Peyer's patch (tissue), 4 donors: ENCODE measurements at regions not wholly inside any gene's neighbourhood (a gene's known extent, or its start where the extent isn't known, plus 50 kb on each side); places are given as distances from the start of the nearest gene placed in this dataset.

Experiments used
- DNase-seq, 3 donors: peaks; one replicate each; pipeline ENCODE4 v3.0.0-alpha.2; 2017 to 2019
- H3K27ac ChIP-seq, 4 donors: fragments of 200-600 bp; sonication (generic); one replicate each; pipeline ENCODE4 v1.5.1; 2016 to 2019
- H3K27me3 ChIP-seq, 2 donors: fragments of 200-600 bp; sonication (generic); one replicate each; pipeline ENCODE4 v1.5.1; 2019
- H3K36me3 ChIP-seq, 3 donors: fragments of 200-600 bp; sonication (generic); one replicate each; pipeline ENCODE4 v1.5.1; 2016 to 2019
- H3K4me1 ChIP-seq, 4 donors: fragments of 200-600 bp; sonication (generic); one replicate each; pipeline ENCODE4 v1.5.1; 2016 to 2019
- H3K4me3 ChIP-seq, 4 donors: fragments of 200-600 bp; sonication (generic); 1 replicate in 3 of 4; 2 replicates in 1 of 4; pipeline ENCODE4 v1.5.1; 2016 to 2019; ENCODE audit warnings: mild to moderate bottlenecking in 1 of 4
- H3K9me3 ChIP-seq, 4 donors: fragments of 200-600 bp; sonication (generic); one replicate each; pipeline ENCODE4 v1.5.1; 2016 to 2019; ENCODE audit warnings: mild to moderate bottlenecking in 1 of 4
- POLR2A ChIP-seq, 2 donors: fragments of 450-650 bp; IDR thresholded peaks; one replicate each; pipeline ENCODE4 v1.5.1; 2017; ENCODE audit warnings: antibody characterized with exemption in 2 of 2, mild to moderate bottlenecking in 2 of 2, moderate library complexity in 2 of 2
- TF ChIP-seq, protein P1 (sequence below), 6 experiments: fragments of 450-650 bp in 4 of 6; fragments of 200-600 bp in 2 of 6; sonication (generic) in 1 of 6; IDR thresholded peaks; one replicate each; pipeline ENCODE4 v1.5.1; 2017 to 2019; ENCODE audit warnings: antibody characterized with exemption in 6 of 6, mild to moderate bottlenecking in 3 of 6, moderate library complexity in 1 of 6

GRCh38 chr1:187641907-187642306 is 813.2 kb downstream of the PLA2G4A start:
- Histone ChIP-seq H3K36me3 (no peaks in the 10 kb centered on the region), H3K4me3 (no peak overlapping the region), H3K4me1 (no peaks in the 10 kb centered on the region), H3K9me3 (no peaks in the 10 kb centered on the region), H3K27ac (no peak overlapping the region), H3K27me3 (no peaks in the 10 kb centered on the region)
- TF ChIP-seq, protein P1, sequence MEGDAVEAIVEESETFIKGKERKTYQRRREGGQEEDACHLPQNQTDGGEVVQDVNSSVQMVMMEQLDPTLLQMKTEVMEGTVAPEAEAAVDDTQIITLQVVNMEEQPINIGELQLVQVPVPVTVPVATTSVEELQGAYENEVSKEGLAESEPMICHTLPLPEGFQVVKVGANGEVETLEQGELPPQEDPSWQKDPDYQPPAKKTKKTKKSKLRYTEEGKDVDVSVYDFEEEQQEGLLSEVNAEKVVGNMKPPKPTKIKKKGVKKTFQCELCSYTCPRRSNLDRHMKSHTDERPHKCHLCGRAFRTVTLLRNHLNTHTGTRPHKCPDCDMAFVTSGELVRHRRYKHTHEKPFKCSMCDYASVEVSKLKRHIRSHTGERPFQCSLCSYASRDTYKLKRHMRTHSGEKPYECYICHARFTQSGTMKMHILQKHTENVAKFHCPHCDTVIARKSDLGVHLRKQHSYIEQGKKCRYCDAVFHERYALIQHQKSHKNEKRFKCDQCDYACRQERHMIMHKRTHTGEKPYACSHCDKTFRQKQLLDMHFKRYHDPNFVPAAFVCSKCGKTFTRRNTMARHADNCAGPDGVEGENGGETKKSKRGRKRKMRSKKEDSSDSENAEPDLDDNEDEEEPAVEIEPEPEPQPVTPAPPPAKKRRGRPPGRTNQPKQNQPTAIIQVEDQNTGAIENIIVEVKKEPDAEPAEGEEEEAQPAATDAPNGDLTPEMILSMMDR (IDR thresholded peaks at IDR 0.05): no peak
- TF ChIP-seq POLR2A (IDR thresholded peaks at IDR 0.05): no peak
- DNase-seq: no peak

DNA sequence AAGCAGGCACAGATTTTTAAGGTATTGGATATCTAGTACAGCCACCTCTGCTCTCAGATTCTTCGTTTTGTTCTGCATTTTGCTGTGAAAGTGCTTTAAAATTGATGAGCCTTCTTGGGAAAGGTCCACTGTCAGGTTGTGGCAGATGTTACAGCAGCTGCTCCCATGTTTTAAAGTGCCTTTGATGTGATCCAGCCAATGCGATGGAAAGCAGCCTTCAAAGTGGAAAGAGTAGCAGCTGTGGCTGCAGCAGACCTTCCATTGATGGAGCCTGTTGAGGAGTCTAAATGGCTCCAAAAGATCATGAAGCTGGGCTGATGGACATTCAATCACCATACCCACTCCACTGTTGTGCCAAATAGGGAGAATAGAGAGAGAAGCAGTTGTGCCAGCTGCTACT is 816.9 kb downstream of the PLA2G4A start:
- H3K4me1 ChIP-seq: no peaks in the 10 kb centered on the region
- no peaks in the 10 kb centered on the region for H3K9me3 ChIP-seq
- no peak for DNase-seq

DNA sequence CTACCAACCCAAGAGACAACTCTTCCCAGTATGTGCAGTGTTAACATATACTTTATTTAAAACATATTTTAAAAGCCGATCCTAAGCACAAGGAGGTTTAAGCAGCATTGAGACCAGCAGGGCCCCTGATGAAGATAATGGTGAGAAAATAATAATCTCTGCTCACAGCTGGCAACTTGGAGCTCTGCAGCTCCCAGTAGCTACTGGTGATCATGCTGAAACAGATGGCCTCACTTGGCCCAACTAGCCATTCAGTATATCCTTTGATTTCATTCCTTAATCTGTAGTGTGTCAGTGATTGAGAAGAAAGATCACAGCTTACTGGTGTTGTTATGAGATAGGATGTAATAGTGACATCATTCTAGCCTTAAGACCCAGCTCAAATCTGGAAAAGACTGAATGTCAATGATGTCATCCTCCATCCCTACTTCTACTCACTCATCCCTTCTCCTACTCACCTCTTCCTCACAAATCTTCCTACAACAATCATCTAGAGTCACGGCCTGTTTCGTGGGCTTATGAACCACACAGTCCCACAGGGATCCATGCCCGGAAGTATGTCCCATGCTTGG is 817.9 kb downstream of the PLA2G4A start:
- Histone ChIP-seq H3K27ac (no peak overlapping the region), H3K9me3 (no peaks in the 10 kb centered on the region), H3K4me1 (no peaks in the 10 kb centered on the region), H3K36me3 (no peaks in the 10 kb centered on the region), H3K4me3 (no peak overlapping the region), H3K27me3 (no peaks in the 10 kb centered on the region)
- DNase-seq: no peak
- TF ChIP-seq POLR2A (IDR thresholded peaks at IDR 0.05): no peak
- TF ChIP-seq, protein P1 (IDR thresholded peaks at IDR 0.05): no peak

More for the DNA sequence above, 816.9 kb downstream of the PLA2G4A start:
- no peak for TF ChIP-seq POLR2A (IDR thresholded peaks at IDR 0.05)
- TF ChIP-seq, protein P1 (IDR thresholded peaks at IDR 0.05): no peak
- Histone ChIP-seq H3K27ac (no peak overlapping the region), H3K36me3 (no peaks in the 10 kb centered on the region), H3K4me3 (no peak overlapping the region), H3K27me3 (no peaks in the 10 kb centered on the region)

DNA sequence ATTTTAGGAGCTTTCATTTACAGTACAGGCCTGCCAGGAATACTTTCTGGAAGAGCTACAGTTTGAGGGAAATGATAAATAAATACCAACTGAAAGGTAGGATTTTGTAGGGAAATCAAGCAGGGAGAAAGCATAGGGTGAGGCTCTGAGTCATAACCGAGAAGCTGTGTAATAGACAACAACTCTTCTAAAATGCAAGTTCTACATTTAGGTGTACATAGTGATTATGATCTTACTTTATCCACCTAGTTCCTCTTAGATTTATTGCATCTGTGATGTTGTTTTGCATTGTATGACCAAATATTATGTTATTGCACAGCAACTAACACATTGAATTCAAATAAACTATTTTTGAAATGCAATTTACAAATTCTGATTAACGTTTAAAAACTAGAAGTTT is 819.3 kb downstream of the PLA2G4A start:
- no peaks in the 10 kb centered on the region for H3K36me3 ChIP-seq
- no peaks in the 10 kb centered on the region for H3K27me3 ChIP-seq
- TF ChIP-seq, protein P1 (IDR thresholded peaks at IDR 0.05): no peak
- TF ChIP-seq POLR2A (IDR thresholded peaks at IDR 0.05): no peak
- no peak for DNase-seq
- H3K9me3 ChIP-seq: no peaks in the 10 kb centered on the region
- H3K4me3 ChIP-seq: no peak overlapping the region
- no peaks in the 10 kb centered on the region for H3K4me1 ChIP-seq
- H3K27ac ChIP-seq: no peak overlapping the region

GRCh38 chr1:187654635-187655034 is 825.9 kb downstream of the PLA2G4A start:
- no peak for DNase-seq
- Histone ChIP-seq H3K4me3 (no peak overlapping the region), H3K9me3 (no peaks in the 10 kb centered on the region), H3K4me1 (no peaks in the 10 kb centered on the region), H3K27me3 (no peaks in the 10 kb centered on the region), H3K27ac (no peak overlapping the region), H3K36me3 (no peaks in the 10 kb centered on the region)
- no peak for TF ChIP-seq POLR2A (IDR thresholded peaks at IDR 0.05)
- TF ChIP-seq, protein P1 (IDR thresholded peaks at IDR 0.05): no peak

DNA sequence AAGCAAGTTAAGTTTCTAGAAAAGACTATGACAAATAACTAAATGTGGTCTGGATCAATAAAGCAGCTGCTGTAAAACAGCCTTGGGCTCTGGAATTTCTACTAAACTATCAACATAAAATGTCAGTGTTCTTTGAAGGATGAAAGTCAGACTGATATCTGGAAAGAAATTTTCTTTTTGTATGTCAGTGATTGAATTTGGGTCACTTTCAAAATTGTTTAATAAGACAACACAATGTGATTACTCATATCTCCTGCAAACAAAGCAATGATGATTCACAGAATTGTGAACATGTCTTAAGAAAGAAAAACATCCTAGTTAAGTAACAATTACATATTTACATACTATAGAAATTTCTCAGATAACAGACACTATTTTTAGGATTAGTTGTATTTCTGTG is 826.4 kb downstream of the PLA2G4A start:
- Histone ChIP-seq H3K27me3 (no peaks in the 10 kb centered on the region), H3K4me1 (no peaks in the 10 kb centered on the region), H3K4me3 (no peak overlapping the region), H3K36me3 (no peaks in the 10 kb centered on the region), H3K27ac (no peak overlapping the region), H3K9me3 (no peaks in the 10 kb centered on the region)
- no peak for TF ChIP-seq POLR2A (IDR thresholded peaks at IDR 0.05)
- TF ChIP-seq, protein P1 (IDR thresholded peaks at IDR 0.05): no peak
- DNase-seq: no peak
